ENCODE measurements at regions not wholly inside any gene's neighbourhood (a gene's known extent, or its start where the extent isn't known, plus 50 kb on each side); places are given as distances from the start of the nearest gene placed in this dataset.

DNA sequence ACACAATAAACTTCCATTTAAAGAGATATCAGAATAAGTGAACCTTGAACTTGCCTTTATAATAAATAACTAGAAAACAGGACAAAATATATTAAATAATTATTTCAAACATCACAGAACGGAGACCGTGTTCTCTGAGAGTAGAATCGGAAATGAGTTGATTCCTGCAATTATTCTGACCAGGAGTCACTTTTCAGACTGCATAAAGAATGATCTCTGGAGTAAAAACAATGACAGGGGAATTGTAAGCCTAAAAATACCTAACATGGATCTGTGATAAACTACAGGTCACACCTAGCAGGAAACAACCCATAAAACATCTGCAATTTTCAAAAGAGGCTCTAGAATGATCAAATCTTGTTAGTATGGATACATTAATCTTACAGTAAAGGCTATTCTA is 577.5 kb upstream of the SORCS1 start:
- TF ChIP-seq, protein P1, sequence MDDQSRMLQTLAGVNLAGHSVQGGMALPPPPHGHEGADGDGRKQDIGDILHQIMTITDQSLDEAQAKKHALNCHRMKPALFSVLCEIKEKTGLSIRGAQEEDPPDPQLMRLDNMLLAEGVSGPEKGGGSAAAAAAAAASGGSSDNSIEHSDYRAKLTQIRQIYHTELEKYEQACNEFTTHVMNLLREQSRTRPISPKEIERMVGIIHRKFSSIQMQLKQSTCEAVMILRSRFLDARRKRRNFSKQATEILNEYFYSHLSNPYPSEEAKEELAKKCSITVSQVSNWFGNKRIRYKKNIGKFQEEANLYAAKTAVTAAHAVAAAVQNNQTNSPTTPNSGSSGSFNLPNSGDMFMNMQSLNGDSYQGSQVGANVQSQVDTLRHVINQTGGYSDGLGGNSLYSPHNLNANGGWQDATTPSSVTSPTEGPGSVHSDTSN (CRISPR knock-in tag; IDR thresholded peaks at IDR 0.05): no peak
- no peak for TF ChIP-seq ZNF211 (tag by site-specific recombination; IDR thresholded peaks at IDR 0.05; ENCODE audit: low read depth)
- no peak for TF ChIP-seq ZNF184 (tag by site-specific recombination; IDR thresholded peaks at IDR 0.05)
- TF ChIP-seq MEIS1 (CRISPR knock-in tag; IDR thresholded peaks at IDR 0.05; ENCODE audit: borderline replicate concordance): no peak
- no peak for TF ChIP-seq SCRT1 (tag by site-specific recombination; IDR thresholded peaks at IDR 0.05; ENCODE audit: borderline replicate concordance)
- TF ChIP-seq, protein P2, sequence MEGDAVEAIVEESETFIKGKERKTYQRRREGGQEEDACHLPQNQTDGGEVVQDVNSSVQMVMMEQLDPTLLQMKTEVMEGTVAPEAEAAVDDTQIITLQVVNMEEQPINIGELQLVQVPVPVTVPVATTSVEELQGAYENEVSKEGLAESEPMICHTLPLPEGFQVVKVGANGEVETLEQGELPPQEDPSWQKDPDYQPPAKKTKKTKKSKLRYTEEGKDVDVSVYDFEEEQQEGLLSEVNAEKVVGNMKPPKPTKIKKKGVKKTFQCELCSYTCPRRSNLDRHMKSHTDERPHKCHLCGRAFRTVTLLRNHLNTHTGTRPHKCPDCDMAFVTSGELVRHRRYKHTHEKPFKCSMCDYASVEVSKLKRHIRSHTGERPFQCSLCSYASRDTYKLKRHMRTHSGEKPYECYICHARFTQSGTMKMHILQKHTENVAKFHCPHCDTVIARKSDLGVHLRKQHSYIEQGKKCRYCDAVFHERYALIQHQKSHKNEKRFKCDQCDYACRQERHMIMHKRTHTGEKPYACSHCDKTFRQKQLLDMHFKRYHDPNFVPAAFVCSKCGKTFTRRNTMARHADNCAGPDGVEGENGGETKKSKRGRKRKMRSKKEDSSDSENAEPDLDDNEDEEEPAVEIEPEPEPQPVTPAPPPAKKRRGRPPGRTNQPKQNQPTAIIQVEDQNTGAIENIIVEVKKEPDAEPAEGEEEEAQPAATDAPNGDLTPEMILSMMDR (tag by site-specific recombination; IDR thresholded peaks at IDR 0.05): no peak
- no peak for TF ChIP-seq ZNF433 (tag by site-specific recombination; IDR thresholded peaks at IDR 0.05; ENCODE audit: low read depth)
- no peak for TF ChIP-seq ZNF133 (tag by site-specific recombination; IDR thresholded peaks at IDR 0.05)
- TF ChIP-seq, protein P3, sequence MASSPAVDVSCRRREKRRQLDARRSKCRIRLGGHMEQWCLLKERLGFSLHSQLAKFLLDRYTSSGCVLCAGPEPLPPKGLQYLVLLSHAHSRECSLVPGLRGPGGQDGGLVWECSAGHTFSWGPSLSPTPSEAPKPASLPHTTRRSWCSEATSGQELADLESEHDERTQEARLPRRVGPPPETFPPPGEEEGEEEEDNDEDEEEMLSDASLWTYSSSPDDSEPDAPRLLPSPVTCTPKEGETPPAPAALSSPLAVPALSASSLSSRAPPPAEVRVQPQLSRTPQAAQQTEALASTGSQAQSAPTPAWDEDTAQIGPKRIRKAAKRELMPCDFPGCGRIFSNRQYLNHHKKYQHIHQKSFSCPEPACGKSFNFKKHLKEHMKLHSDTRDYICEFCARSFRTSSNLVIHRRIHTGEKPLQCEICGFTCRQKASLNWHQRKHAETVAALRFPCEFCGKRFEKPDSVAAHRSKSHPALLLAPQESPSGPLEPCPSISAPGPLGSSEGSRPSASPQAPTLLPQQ (tag by site-specific recombination; IDR thresholded peaks at IDR 0.05): no peak
